Trophoblast cell (in vitro differentiated cells and primary cell): ENCODE measurements at regions not wholly inside any gene's neighbourhood (a gene's known extent, or its start where the extent isn't known, plus 50 kb on each side); places are given as distances from the start of the nearest gene placed in this dataset.

Experiments
- DNase-seq, 2 donors: peaks; one replicate each; pipeline ENCODE4 v3.0.0-alpha.2; 2016
- H2AFZ ChIP-seq: 2 replicates; pipeline ENCODE4 v1.6.1; 2013; ENCODE audit warnings: low read length, moderate library complexity, mild to moderate bottlenecking; ENCODE audit not compliant: insufficient read depth, poor library complexity
- H2AK5ac ChIP-seq: 2 replicates; pipeline ENCODE4 v1.6.1; 2013; ENCODE audit warnings: mild to moderate bottlenecking, low read length
- H2BK120ac ChIP-seq: 2 replicates; pipeline ENCODE4 v1.6.1; 2013; ENCODE audit warnings: low read length, mild to moderate bottlenecking, moderate library complexity; ENCODE audit not compliant: insufficient read depth, poor library complexity
- H2BK12ac ChIP-seq: 2 replicates; pipeline ENCODE4 v1.6.1; 2013; ENCODE audit warnings: mild to moderate bottlenecking, low read length, moderate library complexity
- H2BK5ac ChIP-seq: 2 replicates; pipeline ENCODE4 v1.6.1; 2013; ENCODE audit warnings: low read length, low read depth, moderate library complexity, mild to moderate bottlenecking; ENCODE audit not compliant: poor library complexity
- H3K14ac ChIP-seq: 2 replicates; pipeline ENCODE4 v1.6.1; 2013; ENCODE audit warnings: mild to moderate bottlenecking, low read length
- H3K18ac ChIP-seq: 2 replicates; pipeline ENCODE4 v1.6.1; 2013; ENCODE audit warnings: mild to moderate bottlenecking, low read length
- H3K23ac ChIP-seq: 2 replicates; pipeline ENCODE4 v1.6.1; 2013; ENCODE audit warnings: low read length
- H3K27ac ChIP-seq: 2 replicates; pipeline ENCODE4 v1.5.1; 2013; ENCODE audit warnings: low read depth, mild to moderate bottlenecking, inconsistent platforms, low read length, moderate library complexity
- H3K27me3 ChIP-seq: 2 replicates; pipeline ENCODE4 v1.6.1; 2013; ENCODE audit warnings: inconsistent platforms, mild to moderate bottlenecking, low read length, moderate library complexity; ENCODE audit not compliant: insufficient read depth
- H3K36me3 ChIP-seq, 2 experiments: 1 replicate in 1 of 2; 2 replicates in 1 of 2; pipeline ENCODE4 v1.6.1; 2013; ENCODE audit warnings: low read length in 2 of 2, mild to moderate bottlenecking in 2 of 2, moderate library complexity in 1 of 2; ENCODE audit not compliant: insufficient read depth in 2 of 2, control insufficient read depth in 1 of 2
- H3K4ac ChIP-seq: 2 replicates; pipeline ENCODE4 v1.6.1; 2013; ENCODE audit warnings: low read depth, mild to moderate bottlenecking, low read length, moderate library complexity
- H3K4me1 ChIP-seq, 2 experiments: 1 replicate in 1 of 2; 2 replicates in 1 of 2; pipeline ENCODE4 v1.6.1; 2013; ENCODE audit warnings: low read length in 2 of 2, mild to moderate bottlenecking in 2 of 2, moderate library complexity in 1 of 2; ENCODE audit not compliant: insufficient read depth in 2 of 2, control insufficient read depth in 1 of 2
- H3K4me2 ChIP-seq: 2 replicates; pipeline ENCODE4 v1.6.1; 2013; ENCODE audit warnings: inconsistent platforms, mild to moderate bottlenecking, low read length, moderate library complexity
- H3K4me3 ChIP-seq: 2 replicates; pipeline ENCODE4 v1.5.1; 2013; ENCODE audit warnings: mild to moderate bottlenecking, low read depth, low read length, inconsistent platforms
- H3K79me1 ChIP-seq: one replicate; pipeline ENCODE4 v1.6.1; 2013; ENCODE audit warnings: low read length
- H3K79me2 ChIP-seq: 2 replicates; pipeline ENCODE4 v1.6.1; 2013; ENCODE audit warnings: low read length, mild to moderate bottlenecking; ENCODE audit not compliant: control insufficient read depth, insufficient read depth, poor library complexity
- H3K9ac ChIP-seq: 2 replicates; pipeline ENCODE4 v1.6.1; 2013; ENCODE audit warnings: mild to moderate bottlenecking, low read length
- H3K9me3 ChIP-seq: 2 replicates; pipeline ENCODE4 v1.6.1; 2013; ENCODE audit warnings: low read depth, mild to moderate bottlenecking, control low read depth, inconsistent platforms, low read length; ENCODE audit not compliant: insufficient read depth
- H4K12ac ChIP-seq: 2 replicates; pipeline ENCODE4 v1.6.1; 2013; ENCODE audit warnings: low read depth, mild to moderate bottlenecking, low read length, moderate library complexity
- H4K8ac ChIP-seq: 2 replicates; pipeline ENCODE4 v1.6.1; 2013; ENCODE audit warnings: low read depth, mild to moderate bottlenecking, low read length, moderate library complexity
- H4K91ac ChIP-seq: one replicate; pipeline ENCODE4 v1.6.1; 2013; ENCODE audit warnings: low read depth, mild to moderate bottlenecking, low read length, moderate library complexity
- WGBS: extraction: QIAGEN DNeasy Blood & Tissue Kit; methylation state at CpG from one replicate; pipeline ENCODE4 v1.1.7; 2013; ENCODE audit warnings: missing lambda C conversion rate; ENCODE audit not compliant: insufficient read length, insufficient coverage; ENCODE audit errors: extremely low coverage; 5-methylcytosine and 5-hydroxymethylcytosine counted together

GRCh38 chr20:10843146-10843711 is 169.4 kb upstream of the JAG1 start:
- no peaks in the 10 kb centered on the region for H3K36me3 ChIP-seq
- H2AFZ ChIP-seq, result no peak overlapping the region
- H2AK5ac ChIP-seq, result no peak overlapping the region
- H3K4me2 ChIP-seq, result no peak overlapping the region
- no peak overlapping the region for H3K23ac ChIP-seq
- no peak overlapping the region for H3K27ac ChIP-seq
- no peaks in the 10 kb centered on the region for H3K27me3 ChIP-seq
- no peak overlapping the region for H3K14ac ChIP-seq
- no peak overlapping the region for H3K4me3 ChIP-seq
- H3K9me3 ChIP-seq, result no peaks in the 10 kb centered on the region
- no CpG with 5 or more reads among the region's 5 CpGs for WGBS
- H3K4me1 ChIP-seq, result no peaks in the 10 kb centered on the region
- no peaks in the 10 kb centered on the region for H3K79me2 ChIP-seq
- H2BK5ac ChIP-seq, result no peak overlapping the region
- no peak overlapping the region for H4K8ac ChIP-seq
- DNase-seq, result no peak
- no peaks in the 10 kb centered on the region for H3K79me1 ChIP-seq
- H2BK120ac ChIP-seq, result no peak overlapping the region
- no peak overlapping the region for H4K12ac ChIP-seq
- no peak overlapping the region for H4K91ac ChIP-seq
- H3K9ac ChIP-seq, result no peak overlapping the region
- no peak overlapping the region for H3K18ac ChIP-seq
- H2BK12ac ChIP-seq, result no peak overlapping the region
- H3K4ac ChIP-seq, result no peak overlapping the region

- H3K4me2 ChIP-seq, result no peak overlapping the region
- H2AK5ac ChIP-seq, result no peak overlapping the region
- H3K4me1 ChIP-seq, result peaks cover 3% of the 10 kb centered on the region in 2 experiments
- H4K12ac ChIP-seq, result no peak overlapping the region
- no peaks in the 10 kb centered on the region for H3K9me3 ChIP-seq
- no peak overlapping the region for H3K4me3 ChIP-seq
- no peak overlapping the region for H2BK120ac ChIP-seq
- no peak overlapping the region for H3K4ac ChIP-seq
- H2BK12ac ChIP-seq, result no peak overlapping the region
- no peaks in the 10 kb centered on the region for H3K79me1 ChIP-seq
- H3K18ac ChIP-seq, result no peak overlapping the region
- no peak overlapping the region for H3K27ac ChIP-seq
- no peak overlapping the region for H4K8ac ChIP-seq
- H3K79me2 ChIP-seq, result no peaks in the 10 kb centered on the region
- no peaks in the 10 kb centered on the region for H3K36me3 ChIP-seq
- no peak for DNase-seq
- no peak overlapping the region for H3K9ac ChIP-seq
- no peak overlapping the region for H3K23ac ChIP-seq
- H3K14ac ChIP-seq, result no peak overlapping the region
- no peaks in the 10 kb centered on the region for H3K27me3 ChIP-seq
- H4K91ac ChIP-seq, result no peak overlapping the region
- H2AFZ ChIP-seq, result no peak overlapping the region
- H2BK5ac ChIP-seq, result no peak overlapping the region
These were observed 173.0 kb upstream of the JAG1 start for GRCh38 chr20:10846766-10847165.

- no peak overlapping the region for H3K14ac ChIP-seq
- no peak overlapping the region for H3K4ac ChIP-seq
- no peak overlapping the region for H3K18ac ChIP-seq
- H3K4me2 ChIP-seq, result no peak overlapping the region
- no peaks in the 10 kb centered on the region for H3K9me3 ChIP-seq
- no peak overlapping the region for H3K23ac ChIP-seq
- H3K9ac ChIP-seq, result no peak overlapping the region
- no peaks in the 10 kb centered on the region for H3K27me3 ChIP-seq
- no peak overlapping the region for H2BK120ac ChIP-seq
- H3K4me3 ChIP-seq, result no peak overlapping the region
- no peak overlapping the region for H4K8ac ChIP-seq
- no peak overlapping the region for H4K91ac ChIP-seq
- H3K79me2 ChIP-seq, result no peaks in the 10 kb centered on the region
- H2AK5ac ChIP-seq, result no peak overlapping the region
- no peak overlapping the region for H4K12ac ChIP-seq
- no CpG with 5 or more reads among the region's 6 CpGs for WGBS
- no peak overlapping the region for H2BK5ac ChIP-seq
- DNase-seq, result peak in 1 of 2 donors; percentile 1
- no peaks in the 10 kb centered on the region for H3K79me1 ChIP-seq
- H3K27ac ChIP-seq, result no peak overlapping the region
- no peaks in the 10 kb centered on the region for H3K36me3 ChIP-seq
- peaks cover 3% of the 10 kb centered on the region in 2 experiments for H3K4me1 ChIP-seq
- no peak overlapping the region for H2BK12ac ChIP-seq
- H2AFZ ChIP-seq, result no peak overlapping the region
These were observed 175.1 kb upstream of the JAG1 start for GRCh38 chr20:10848810-10849370.

GRCh38 chr20:10853176-10853575 is 179.4 kb upstream of the JAG1 start:
- no peak overlapping the region for H4K8ac ChIP-seq
- no peak overlapping the region for H2AK5ac ChIP-seq
- H3K36me3 ChIP-seq, result no peaks in the 10 kb centered on the region
- peaks cover 3% of the 10 kb centered on the region in 2 experiments for H3K4me1 ChIP-seq
- H3K27me3 ChIP-seq, result no peaks in the 10 kb centered on the region
- no peak overlapping the region for H3K27ac ChIP-seq
- no peak overlapping the region for H3K9ac ChIP-seq
- no peaks in the 10 kb centered on the region for H3K9me3 ChIP-seq
- H4K12ac ChIP-seq, result no peak overlapping the region
- H3K4me2 ChIP-seq, result no peak overlapping the region
- no peak overlapping the region for H2BK12ac ChIP-seq
- no peaks in the 10 kb centered on the region for H3K79me2 ChIP-seq
- H3K79me1 ChIP-seq, result no peaks in the 10 kb centered on the region
- H2AFZ ChIP-seq, result no peak overlapping the region
- H3K23ac ChIP-seq, result no peak overlapping the region
- H2BK5ac ChIP-seq, result no peak overlapping the region
- H3K14ac ChIP-seq, result no peak overlapping the region
- WGBS, result no CpG with 5 or more reads among the region's 2 CpGs
- no peak overlapping the region for H3K18ac ChIP-seq
- H3K4me3 ChIP-seq, result no peak overlapping the region
- no peak overlapping the region for H4K91ac ChIP-seq
- H3K4ac ChIP-seq, result no peak overlapping the region
- no peak for DNase-seq
- H2BK120ac ChIP-seq, result no peak overlapping the region
